ENCODE measurements at regions not wholly inside any gene's neighbourhood (a gene's known extent, or its start where the extent isn't known, plus 50 kb on each side); places are given as distances from the start of the nearest gene placed in this dataset.

DNA sequence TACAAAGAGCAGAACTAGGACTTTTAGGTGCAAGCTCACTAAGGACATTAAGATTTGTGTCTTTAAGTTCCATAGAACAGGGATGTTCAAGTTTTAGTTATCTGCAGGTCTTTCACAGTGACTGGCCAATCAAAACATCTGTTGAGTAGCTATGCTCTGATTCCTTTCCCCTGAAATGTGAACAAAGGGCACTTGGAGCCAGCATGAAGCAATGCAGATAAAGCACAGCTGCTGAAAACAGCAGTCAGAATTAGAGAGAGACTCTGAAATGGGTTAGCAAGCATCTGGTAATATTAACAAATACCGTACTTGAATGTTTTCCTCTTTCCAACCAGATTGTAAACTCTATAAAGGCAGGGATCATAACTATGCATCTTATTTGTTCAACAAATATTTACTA, 276.9 kb downstream of the RAB28 start:
- Mint-ChIP-seq H3K36me3 (no peaks in the 10 kb centered on the region), H3K27me3 (ENCODE audit: low read depth in 3 of 3) (peaks cover 0 to 1% (median 0%) of the 10 kb centered on the region in 3 donors), H3K9me3 (peaks cover 3 to 15% (median 6%) of the 10 kb centered on the region in 7 donors), H3K4me1 (no peaks in the 10 kb centered on the region), H3K4me3 (no peak overlapping the region), H3K27ac (no peak overlapping the region)
- intact Hi-C loops (cut with micrococcal nuclease) = no loop called here
- no peak overlapping the region for H3K27ac ChIP-seq (ENCODE audit: low read depth in 1 of 2, low read length in 2 of 2)
- H3K79me2 ChIP-seq (ENCODE audit: insufficient read depth, low read length) = no peaks in the 10 kb centered on the region
- no CpG with 5 or more reads among the region's 1 CpG for WGBS (ENCODE audit: insufficient coverage)
- H3K4me2 ChIP-seq (replicated peaks; ENCODE audit: extremely low read depth, low read length, poor library complexity, severe bottlenecking) = no peak overlapping the region
- H4K20me1 ChIP-seq (ENCODE audit: insufficient read depth, low read length) = no peaks in the 10 kb centered on the region
- peaks cover 9 to 16% of the 10 kb centered on the region in 2 donors for H3K9me3 ChIP-seq (replicated peaks in 1 of 2; ENCODE audit: control insufficient read depth in 1 of 2, insufficient read depth in 1 of 2, low read length in 2 of 2)
- no peaks in the 10 kb centered on the region for H3K27me3 ChIP-seq (ENCODE audit: control insufficient read depth in 2 of 2, insufficient read depth in 2 of 2, low read length in 2 of 2)
- H3K4me1 ChIP-seq (ENCODE audit: control insufficient read depth in 1 of 2, insufficient read depth in 2 of 2, low read length in 2 of 2) = no peaks in the 10 kb centered on the region
- H3K9ac ChIP-seq (ENCODE audit: insufficient read depth, low read length, poor library complexity, severe bottlenecking) = no peak overlapping the region
- no peak overlapping the region for H3K4me3 ChIP-seq (replicated peaks in 1 of 3; ENCODE audit: low read depth in 2 of 3, low read length in 3 of 3)
- TF ChIP-seq, protein P1, sequence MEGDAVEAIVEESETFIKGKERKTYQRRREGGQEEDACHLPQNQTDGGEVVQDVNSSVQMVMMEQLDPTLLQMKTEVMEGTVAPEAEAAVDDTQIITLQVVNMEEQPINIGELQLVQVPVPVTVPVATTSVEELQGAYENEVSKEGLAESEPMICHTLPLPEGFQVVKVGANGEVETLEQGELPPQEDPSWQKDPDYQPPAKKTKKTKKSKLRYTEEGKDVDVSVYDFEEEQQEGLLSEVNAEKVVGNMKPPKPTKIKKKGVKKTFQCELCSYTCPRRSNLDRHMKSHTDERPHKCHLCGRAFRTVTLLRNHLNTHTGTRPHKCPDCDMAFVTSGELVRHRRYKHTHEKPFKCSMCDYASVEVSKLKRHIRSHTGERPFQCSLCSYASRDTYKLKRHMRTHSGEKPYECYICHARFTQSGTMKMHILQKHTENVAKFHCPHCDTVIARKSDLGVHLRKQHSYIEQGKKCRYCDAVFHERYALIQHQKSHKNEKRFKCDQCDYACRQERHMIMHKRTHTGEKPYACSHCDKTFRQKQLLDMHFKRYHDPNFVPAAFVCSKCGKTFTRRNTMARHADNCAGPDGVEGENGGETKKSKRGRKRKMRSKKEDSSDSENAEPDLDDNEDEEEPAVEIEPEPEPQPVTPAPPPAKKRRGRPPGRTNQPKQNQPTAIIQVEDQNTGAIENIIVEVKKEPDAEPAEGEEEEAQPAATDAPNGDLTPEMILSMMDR (IDR thresholded peaks at IDR 0.05) = no peak
- H2AFZ ChIP-seq (ENCODE audit: insufficient read depth, low read depth, low read length, poor library complexity, severe bottlenecking) = no peak overlapping the region
- DNase-seq = no peak
- no peaks in the 10 kb centered on the region for H3K36me3 ChIP-seq (replicated peaks in 1 of 2; ENCODE audit: control insufficient read depth in 1 of 2, insufficient read depth in 2 of 2, low read length in 2 of 2)

DNA sequence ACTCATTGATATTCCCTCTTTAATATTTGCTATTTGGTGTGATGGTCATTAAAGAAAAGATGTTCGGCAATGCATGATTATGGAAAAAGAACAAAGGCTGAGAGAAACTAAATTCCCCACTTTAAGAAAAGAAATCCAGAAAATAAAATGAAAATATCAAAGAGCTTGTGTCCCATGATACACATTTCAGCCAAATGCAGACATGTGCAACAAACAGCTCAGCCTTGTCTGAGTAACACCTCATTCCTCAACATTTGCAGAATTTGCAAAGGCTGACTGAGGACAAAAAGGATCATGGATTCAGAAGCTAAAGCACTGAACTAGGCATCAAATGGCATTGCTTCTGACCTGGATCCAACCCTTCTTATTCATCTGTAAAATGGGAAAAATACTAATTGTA, 281.0 kb downstream of the RAB28 start:
- H3K36me3 ChIP-seq (replicated peaks in 1 of 2; ENCODE audit: control insufficient read depth in 1 of 2, insufficient read depth in 2 of 2, low read length in 2 of 2) = no peaks in the 10 kb centered on the region
- no peak overlapping the region for H3K4me3 Mint-ChIP-seq

More for the DNA sequence above, 281.0 kb downstream of the RAB28 start:
- TF ChIP-seq, protein P1 (IDR thresholded peaks at IDR 0.05) = no peak
- H3K36me3 Mint-ChIP-seq = no peaks in the 10 kb centered on the region
- Histone ChIP-seq H3K27me3 (ENCODE audit: control insufficient read depth in 2 of 2, insufficient read depth in 2 of 2, low read length in 2 of 2) (no peaks in the 10 kb centered on the region), H3K4me3 (replicated peaks in 1 of 3; ENCODE audit: low read depth in 2 of 3, low read length in 3 of 3) (no peak overlapping the region), H4K20me1 (ENCODE audit: insufficient read depth, low read length) (no peaks in the 10 kb centered on the region), H3K4me1 (ENCODE audit: control insufficient read depth in 1 of 2, insufficient read depth in 2 of 2, low read length in 2 of 2) (no peaks in the 10 kb centered on the region), H2AFZ (ENCODE audit: insufficient read depth, low read depth, low read length, poor library complexity, severe bottlenecking) (no peak overlapping the region), H3K9ac (ENCODE audit: insufficient read depth, low read length, poor library complexity, severe bottlenecking) (no peak overlapping the region), H3K27ac (ENCODE audit: low read depth in 1 of 2, low read length in 2 of 2) (no peak overlapping the region), H3K4me2 (replicated peaks; ENCODE audit: extremely low read depth, low read length, poor library complexity, severe bottlenecking) (no peak overlapping the region), H3K79me2 (ENCODE audit: insufficient read depth, low read length) (no peaks in the 10 kb centered on the region), H3K9me3 (replicated peaks in 1 of 2; ENCODE audit: control insufficient read depth in 1 of 2, insufficient read depth in 1 of 2, low read length in 2 of 2) (peaks cover 6 to 17% of the 10 kb centered on the region in 2 donors)
- no peak for DNase-seq
- H3K27me3 Mint-ChIP-seq (ENCODE audit: low read depth in 3 of 3) = peaks cover 0 to 1% (median 0%) of the 10 kb centered on the region in 3 donors
- no peaks in the 10 kb centered on the region for H3K4me1 Mint-ChIP-seq
- WGBS (ENCODE audit: insufficient coverage) = no CpG with 5 or more reads among the region's 1 CpG
- H3K9me3 Mint-ChIP-seq = peaks cover 3 to 14% (median 6%) of the 10 kb centered on the region in 7 donors
- H3K27ac Mint-ChIP-seq = no peak overlapping the region
- intact Hi-C loops (cut with micrococcal nuclease) = no loop called here
